HuH-7.5 (cell line): ENCODE measurements at regions not wholly inside any gene's neighbourhood (a gene's known extent, or its start where the extent isn't known, plus 50 kb on each side); places are given as distances from the start of the nearest gene placed in this dataset.
"Not testable (repeated sequence)": the region's sequence is repeated elsewhere in the genome, so short reads cannot be mapped to it uniquely, and the experiment has no call there.

Source experiments
- DNase-seq: peaks from one replicate; pipeline ENCODE4 v3.0.0; 2011; ENCODE audit warnings: low spot score

DNA sequence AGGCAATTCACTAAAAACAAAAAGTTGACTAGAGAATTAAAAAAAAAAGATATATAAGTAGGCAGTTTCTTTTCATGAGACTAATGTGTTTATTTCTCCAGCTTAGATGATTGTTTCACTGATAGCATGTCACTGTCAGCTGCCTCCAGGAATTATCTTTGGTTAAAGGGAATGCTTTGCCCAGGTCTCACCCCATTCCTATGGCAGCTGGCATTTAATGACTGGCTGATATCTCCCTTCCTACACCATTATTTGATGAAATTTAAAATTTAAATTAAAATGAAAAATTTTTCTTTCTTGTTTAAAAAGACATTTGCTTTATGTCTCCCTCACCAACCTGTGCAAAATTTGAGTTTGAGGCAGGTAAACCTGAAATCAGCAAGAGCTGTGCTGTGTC lies 214.5 kb upstream of the PRSS1 start:
- no peak for DNase-seq

DNA sequence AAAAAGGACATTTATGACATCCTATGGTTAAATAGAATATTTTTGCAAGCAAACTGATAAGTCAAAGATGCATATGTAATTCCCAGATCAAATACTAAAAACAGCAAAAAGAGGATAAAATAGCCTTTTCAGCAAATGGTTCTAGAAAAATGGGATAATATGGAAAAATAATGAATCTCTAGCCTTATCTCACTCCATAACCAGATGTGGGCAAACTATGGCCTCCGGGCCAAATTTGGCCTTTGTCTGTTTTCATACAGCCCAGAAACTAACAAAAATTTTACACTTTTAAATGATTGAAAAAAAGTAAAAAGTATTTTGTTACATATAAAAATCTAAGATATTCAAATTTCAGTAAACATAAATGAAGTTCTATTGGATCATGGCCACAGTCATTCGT lies 215.4 kb upstream of the PRSS1 start:
- DNase-seq, result no peak

DNA sequence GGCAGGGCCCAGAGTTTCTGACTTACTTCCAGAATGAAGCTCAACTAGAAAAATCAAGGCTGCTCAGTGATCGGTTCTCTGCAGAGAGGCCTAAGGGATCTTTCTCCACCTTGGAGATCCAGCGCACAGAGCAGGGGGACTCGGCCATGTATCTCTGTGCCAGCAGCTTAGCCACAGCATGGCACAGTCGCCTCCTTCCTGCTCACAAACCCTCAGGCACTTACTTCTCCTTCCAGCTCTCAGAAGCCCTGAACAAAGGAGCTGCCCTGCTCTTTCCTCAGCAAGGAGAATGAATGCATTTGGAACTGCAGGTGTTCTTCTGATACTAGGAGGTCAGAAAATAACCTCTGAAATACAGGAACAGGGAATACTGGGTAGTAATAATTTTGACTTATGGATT lies 219.7 kb upstream of the PRSS1 start:
- no peak for DNase-seq

DNA sequence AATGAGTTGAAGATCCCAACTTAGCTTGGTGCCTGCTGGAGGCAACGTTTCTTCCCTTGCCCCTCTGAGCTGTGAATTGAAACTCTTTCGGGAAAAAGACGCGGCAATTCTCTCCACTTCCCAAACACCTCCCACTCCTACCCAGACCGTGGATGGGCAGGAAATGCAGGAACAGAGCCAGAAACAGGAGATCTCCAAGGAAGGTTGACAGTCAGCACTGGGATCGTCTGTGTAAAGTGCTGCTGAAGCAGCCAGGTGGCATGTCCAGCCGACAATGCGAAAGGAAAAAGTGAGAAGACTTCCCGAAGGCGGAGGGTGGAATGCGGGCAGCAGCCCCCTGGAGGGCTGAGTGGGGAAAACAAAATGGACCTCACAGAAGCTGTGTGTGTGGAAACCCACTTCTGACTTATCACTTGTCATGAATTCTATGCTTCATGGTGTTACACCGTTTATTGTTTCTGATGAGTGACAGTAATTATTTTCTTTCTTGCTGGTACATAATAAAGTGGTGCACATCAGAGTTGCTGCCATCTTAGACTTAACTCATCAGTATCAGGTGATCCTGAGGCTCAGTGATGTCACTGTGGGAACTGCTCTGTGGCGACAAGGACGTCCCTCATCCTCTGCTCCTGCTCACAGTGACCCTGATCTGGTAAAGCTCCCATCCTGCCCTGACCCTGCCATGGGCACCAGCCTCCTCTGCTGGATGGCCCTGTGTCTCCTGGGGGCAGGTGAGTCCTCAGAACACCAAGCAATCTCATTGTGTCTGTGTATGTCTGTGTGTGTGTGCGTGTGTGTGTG lies 220.5 kb upstream of the PRSS1 start:
- DNase-seq, result no peak

DNA sequence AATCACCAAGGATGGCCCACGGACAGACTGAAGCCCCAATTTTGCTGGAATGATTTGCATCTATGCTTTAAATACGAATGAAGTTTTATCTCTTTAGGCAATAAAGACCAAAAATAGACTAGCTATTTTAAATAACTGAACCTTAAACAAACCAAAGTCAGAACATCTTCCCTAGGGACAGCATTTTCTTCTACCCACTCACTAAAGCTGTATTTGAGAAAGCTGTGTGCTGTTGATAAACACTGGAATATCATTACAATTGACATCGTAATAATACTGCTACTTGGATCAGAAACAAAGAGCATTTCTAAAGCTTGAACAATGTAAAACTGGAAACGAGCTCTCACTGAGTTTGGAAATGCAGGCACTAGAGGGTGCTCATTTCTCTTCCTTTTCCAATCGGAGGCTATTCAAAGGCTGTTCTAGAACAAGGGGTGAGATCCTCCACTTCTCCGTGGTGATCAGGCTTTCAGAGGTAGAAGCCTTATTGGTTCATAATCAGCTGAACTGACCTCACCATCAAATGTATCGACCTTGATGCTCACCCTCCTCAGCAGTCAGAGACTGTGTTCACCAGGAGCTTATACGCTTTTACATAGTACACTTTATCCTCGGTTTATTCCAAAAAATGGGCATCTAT lies 225.3 kb upstream of the PRSS1 start:
- DNase-seq, result no peak

DNA sequence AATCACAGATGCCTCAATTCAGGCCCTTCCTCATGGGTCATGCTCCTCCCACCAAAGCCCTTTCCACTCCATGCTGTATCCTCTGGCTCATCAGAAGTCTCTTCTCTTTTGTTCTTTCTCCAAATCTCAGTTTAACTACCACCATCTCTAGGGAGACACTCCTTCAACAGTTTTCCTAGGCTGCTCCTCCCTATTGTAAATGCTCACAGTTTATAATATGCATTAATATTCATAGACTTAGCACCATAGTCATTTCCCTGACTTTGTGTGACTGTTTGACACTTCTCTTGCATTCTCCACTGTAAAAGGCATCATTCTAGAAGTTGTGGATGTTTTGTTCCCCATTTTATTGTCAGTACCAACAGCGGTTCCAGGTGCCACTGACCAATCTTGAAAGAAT lies 226.5 kb upstream of the PRSS1 start:
- DNase-seq, result no peak

DNA sequence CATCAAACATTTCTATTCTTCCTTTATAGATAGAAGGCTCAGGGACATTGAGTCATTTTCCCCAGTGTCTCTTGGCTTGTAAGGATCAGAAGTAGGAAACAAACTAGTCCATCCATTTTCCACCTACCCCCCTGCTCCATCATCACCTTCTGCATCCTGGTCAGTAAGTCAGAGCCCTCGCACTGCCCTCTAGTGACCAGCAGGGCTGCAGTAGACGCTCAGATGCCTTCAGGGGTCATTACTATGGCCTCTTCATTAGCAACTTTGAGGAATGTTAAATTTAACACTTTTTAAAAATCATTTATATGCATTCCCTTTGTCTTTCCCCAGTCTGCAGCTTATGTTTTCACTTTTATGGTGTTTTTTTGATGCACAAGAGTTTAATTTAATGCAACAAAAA lies 228.4 kb upstream of the PRSS1 start:
- DNase-seq, result peak; percentile 12

DNA sequence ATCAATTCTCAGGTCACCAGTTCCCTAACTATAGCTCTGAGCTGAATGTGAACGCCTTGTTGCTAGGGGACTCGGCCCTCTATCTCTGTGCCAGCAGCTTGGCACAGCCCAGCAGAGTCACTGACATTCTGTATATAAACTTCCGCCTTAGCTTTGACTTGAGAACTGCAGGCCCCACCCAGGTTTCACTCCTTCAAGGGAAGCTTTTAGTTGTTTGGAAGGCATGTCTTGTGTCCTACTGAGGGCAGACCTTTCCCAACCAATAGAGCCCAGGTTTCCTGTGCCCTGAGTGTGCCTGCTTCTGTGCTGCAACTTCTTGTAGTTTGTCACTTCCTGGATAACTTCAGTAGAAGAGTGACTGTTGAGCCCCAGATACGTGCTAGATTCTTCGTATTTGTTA lies 228.8 kb upstream of the PRSS1 start:
- not testable (repeated sequence) for DNase-seq

DNA sequence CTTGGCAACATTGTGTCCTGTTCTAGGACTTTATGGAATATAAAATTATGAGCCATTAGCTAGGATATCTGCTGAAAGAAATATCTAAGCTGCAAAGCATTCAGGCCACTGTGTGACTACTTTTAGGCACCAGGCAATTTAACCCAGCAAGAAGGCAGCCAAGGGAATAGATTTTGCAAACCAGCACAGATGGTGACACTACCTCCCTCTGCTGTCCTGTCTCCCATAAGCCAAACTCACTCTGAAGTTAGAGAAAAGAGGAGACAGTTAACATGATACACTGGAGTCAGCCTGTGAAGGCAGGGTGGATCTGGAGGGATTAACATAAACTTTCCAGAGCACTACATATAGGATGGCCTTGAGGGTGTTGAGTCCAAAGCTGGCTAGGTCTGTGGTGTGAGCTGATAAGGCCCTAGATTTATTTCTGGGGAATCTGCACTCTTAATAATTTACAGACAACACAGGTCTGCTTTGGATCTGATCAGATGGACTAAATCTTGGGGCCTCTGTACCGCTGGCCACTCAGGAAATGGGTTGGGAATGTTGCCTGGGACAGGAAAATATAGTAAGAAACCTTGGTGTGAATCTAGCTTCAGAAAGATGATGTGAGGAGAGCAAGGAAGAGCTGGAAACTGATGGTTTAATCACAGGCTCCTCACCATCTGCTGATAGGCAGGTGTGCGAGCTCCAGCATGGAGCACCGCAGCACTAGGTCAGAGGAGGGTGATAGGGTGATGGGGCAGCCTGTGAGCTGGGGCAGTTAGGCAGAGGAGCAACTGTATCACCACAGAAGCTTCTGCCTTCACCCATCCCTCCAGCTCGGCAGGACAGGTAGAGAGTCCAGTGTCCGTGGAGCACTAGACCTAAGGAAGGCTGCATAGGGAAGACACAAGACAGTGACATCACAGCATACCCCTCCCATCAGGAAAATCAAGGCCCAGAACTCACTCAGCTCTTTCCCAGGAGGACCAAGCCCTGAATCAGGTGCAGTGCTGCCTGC lies 229.9 kb upstream of the PRSS1 start:
- DNase-seq, result no peak

DNA sequence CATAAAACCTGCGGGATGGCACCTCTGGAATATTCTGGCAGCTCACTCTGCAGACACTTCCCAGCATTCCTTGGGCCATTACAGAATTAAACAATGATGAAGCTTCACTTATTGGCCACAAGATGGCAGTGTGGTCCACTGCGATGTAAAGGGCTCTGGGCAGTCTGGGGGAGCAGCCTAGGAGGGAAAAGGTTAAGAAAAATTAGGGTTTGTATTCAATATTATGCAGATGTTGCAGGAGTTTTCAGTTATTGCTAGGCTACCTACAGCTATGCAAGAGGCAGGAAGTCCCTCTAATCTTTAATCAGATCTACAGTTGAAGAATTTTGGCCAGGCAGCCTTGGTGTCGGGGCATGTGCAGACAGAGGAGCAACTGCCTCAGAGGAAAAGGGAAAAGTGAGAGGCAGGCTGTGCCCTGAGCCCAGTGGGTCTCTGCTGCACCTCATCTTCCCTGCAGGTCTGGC lies 233.2 kb upstream of the PRSS1 start:
- peak; percentile 25 for DNase-seq

DNA sequence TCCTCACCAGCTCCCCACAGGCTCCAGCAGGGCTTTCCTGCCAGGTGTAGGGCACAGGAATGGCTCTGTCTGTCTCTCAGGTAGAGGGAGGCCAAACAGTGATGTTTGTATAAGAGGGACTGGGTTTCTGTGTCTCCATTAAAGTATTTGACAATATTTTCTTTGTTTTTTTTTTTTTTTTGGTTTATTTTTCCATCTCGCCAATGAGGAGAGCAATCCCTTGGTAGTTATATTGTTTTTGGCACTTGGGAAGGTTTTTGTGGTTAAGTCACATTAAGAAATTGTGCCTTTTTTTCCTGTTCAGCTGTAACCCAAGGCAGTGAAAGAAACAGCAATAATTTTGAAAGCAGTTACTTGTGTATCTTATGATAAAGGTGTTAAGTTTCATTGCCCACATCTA lies 234.6 kb upstream of the PRSS1 start:
- not testable (repeated sequence) for DNase-seq

DNA sequence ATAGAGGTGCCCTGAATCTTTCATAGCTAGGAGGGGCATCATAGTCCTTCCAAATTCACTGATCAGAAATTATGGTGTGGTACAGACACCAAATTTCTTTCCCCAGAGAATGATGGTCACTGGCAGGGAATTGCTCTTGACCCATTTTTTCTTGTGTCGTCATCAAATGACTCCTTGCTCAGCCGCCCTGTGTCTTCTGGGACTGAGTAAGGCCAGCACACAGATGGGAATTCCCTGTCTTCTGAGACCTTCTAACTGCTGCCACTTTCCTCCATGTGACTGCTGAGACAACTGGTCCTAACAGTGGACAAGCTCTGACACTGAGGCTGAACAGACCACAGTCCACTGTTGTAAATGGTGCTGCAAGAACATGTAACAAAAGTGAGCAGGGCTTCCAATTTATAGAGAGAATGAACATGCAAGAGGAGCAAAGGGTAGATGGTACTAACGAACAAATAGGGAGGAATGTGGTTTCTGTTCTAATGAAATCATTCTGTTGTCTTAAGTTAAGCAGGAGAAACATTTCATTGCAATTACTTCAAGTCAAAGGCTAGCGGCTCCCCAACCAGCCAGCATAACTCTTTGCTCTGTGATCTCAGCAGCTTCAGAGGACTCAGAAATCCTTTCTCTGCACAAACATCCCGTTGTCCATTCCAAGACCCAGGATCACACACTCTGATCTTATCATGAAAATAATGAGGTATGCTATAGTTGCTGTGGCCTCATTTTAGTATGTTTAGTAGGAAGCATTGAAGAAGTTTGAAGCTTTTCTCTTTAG lies 235.9 kb upstream of the PRSS1 start:
- no peak for DNase-seq

DNA sequence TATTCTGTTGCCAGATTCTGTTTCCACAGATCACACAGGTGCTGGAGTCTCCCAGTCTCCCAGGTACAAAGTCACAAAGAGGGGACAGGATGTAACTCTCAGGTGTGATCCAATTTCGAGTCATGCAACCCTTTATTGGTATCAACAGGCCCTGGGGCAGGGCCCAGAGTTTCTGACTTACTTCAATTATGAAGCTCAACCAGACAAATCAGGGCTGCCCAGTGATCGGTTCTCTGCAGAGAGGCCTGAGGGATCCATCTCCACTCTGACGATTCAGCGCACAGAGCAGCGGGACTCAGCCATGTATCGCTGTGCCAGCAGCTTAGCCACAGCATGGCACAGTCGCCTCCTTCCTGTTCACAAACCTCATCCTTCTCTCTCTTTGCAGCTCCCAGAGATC lies 237.5 kb upstream of the PRSS1 start:
- no peak for DNase-seq

DNA sequence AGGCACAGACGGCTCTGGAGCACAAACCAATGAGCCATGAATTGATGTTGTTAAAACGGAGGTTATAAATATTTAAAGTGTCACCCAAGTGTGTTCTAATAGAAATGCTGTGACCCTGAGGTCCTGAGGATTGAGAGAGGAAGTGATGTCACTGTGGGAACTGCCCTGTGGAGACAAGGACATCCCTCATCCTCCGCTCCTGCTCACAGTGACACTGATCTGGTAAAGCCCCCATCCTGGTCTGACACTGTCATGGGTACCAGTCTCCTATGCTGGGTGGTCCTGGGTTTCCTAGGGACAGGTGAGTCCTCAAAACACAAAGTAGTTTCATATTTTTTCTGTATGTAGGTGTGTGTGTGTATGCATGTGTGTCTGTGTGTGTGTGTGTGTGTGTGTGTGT lies 237.9 kb upstream of the PRSS1 start:
- DNase-seq, result no peak

DNA sequence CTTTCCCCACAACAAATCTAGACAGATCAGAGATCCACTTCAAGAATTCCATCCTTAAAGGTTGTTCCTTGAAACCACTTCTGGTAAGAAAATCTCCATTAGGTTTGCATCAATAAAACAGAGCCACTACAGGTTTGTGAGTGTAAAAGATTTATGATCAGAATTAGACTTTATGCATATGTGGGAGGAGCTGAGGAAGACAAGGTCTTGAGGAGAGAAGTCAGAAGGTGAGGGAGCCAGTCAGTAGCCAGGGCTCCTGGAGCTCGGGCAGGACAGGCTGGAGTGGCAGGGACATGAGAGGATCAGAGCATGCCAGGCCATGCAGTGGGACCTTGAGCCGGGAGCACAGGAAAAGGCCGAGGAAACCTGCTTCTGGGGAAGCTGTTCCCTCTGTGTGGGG lies 240.0 kb upstream of the PRSS1 start:
- DNase-seq, result not testable (repeated sequence)

DNA sequence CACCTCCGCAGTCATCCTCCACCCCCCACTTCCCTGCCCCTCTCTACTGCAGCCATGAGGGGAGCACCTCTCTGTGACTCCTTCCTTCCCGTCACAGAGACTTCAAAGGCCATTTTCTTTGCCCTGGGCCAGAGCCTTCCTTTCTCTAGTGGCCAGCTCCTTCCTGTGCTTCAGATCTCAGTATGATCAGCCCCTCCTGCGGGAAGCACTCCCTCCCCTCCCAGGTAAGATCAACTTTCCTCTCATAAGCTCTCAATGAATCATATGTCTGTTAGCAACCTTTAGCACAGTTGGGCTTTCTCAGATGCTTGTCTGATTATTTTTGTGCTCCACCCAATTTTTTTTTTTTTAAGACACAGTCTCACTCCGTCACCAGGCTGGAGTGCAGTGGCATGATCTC lies 241.0 kb upstream of the PRSS1 start:
- peak; percentile 6 for DNase-seq

DNA sequence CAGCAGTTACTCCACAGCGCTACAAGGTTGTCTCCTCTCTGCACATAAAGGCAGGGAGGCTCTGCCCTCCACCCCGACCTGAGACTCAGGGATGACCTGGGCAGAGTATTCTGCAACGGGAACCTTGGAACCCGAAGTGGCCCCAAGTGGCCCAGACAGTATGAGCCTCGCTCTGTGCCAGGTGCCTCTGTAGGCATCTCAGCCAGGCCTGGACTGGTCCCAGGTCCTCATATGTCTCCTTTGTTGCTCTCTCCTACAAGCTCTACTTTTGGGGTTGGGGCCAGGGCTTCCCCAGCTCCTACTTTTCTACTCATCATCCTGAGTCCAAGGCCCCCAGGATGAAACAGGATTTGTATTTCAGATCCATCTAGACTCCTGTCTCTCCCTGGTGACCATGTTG lies 241.5 kb upstream of the PRSS1 start:
- DNase-seq, result no peak

DNA sequence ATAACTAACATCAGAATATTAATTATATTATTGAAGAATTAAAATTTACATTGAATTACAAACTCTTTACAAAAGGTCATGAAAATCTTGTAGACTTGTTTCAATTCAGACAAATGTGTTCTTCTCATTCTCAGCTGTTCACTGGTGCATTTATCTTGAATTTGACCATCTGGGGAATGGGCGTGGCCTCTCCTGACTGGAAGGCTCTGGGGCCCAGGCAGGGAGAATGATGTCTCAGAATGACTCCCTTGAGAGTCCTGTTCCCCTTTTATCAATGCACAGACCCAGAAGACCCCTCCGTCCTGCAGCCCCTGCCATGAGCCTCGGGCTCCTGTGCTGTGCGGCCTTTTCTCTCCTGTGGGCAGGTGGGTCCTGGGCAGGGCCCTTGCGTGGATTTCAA lies 242.2 kb upstream of the PRSS1 start:
- not testable (repeated sequence) for DNase-seq

DNA sequence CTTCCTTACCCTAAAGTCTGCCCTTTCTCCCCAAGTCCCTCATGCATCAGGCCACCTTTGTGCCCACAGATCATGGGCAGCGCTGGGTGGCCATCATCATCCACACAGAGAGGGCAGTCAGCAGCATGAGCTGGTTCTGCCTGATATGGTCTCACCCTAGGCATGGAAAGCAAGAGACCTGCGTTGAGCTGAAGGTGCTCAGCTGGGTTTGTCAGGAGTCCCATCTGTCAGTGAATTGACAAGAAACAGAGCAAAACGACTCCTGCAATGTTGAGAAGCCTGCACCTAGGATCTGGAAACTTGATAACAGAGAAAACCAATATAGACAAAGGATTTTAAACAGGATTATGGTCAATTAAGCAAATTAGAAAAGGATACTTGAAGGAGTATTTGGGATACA lies 242.7 kb upstream of the PRSS1 start:
- DNase-seq, result no peak

DNA sequence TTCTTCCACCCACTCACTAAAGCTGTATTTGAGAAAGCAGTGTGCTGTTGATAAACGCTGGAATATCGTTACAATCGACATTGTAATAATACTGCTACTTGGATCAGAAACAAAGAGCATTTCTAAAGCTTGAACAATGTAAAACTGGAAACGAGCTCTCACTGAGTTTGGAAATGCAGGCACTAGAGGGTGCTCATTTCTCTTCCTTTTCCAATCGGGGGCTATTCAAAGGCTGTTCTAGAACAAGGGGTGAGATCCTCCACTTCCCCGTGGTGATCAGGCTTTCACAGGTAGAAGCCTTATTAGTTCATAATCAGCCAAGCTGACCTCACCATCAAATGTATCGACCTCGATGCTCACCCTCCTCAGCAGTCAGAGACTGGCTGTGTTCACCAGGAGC lies 245.3 kb upstream of the PRSS1 start:
- not testable (repeated sequence) for DNase-seq

DNA sequence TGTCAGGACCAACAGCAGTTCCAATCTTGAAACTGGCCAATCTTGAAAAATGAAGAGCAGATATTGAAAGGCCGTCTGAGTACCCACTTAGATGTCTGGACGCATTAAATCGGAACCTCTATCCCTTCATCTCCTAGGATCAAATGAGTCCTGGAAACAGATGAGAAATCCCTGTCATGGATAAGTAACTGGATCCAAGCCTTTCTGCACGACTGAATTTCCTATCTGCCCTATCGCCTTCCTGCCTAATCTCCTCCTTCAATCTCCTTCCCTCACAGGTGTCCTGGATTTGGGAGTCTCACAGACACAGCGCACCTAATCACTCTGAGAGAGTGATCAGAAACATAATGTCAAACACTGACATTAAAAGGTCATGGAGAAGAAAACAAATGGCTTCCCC lies 245.2 kb upstream of the PRSS58 start:
- no peak for DNase-seq

DNA sequence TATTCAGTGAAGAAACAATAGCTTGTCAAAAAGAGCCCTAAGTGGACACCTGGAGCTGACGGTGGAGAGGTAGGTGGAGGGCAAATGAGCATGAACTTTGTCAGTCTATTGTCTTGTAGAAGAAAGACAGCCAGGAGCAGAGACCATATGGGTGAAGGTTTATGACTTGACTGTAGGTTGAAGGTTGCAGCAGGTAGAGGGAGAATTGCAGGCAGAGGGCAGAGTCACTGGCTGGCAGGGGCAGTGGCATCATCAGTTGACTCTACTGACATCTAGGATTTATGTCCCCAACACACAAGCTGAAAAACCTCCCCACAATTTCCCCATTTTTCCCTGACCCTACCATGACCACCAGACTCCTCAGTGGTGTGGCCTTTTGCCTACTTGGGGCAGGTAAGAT lies 243.6 kb upstream of the PRSS58 start:
- no peak for DNase-seq
